Sigmoid colon (tissue), 4 donors: ENCODE measurements at regions not wholly inside any gene's neighbourhood (a gene's known extent, or its start where the extent isn't known, plus 50 kb on each side); places are given as distances from the start of the nearest gene placed in this dataset.

Experiments
- EP300 ChIP-seq, 4 donors: sonication (generic); formaldehyde crosslinking; IDR thresholded peaks; one replicate each; pipeline ENCODE4 v1.6.1; 2017; ENCODE audit warnings: antibody characterized with exemption in 4 of 4
- POLR2A ChIP-seq, 2 donors: fragments of 450-650 bp; IDR thresholded peaks; one replicate each; pipeline ENCODE4 v1.6.1; 2016; ENCODE audit warnings: antibody characterized with exemption in 2 of 2, mild to moderate bottlenecking in 2 of 2, moderate library complexity in 2 of 2
- POLR2AphosphoS5 ChIP-seq, 4 donors: sonication (generic); formaldehyde crosslinking; IDR thresholded peaks; one replicate each; pipeline ENCODE4 v1.6.1; 2017; ENCODE audit warnings: antibody characterized with exemption in 4 of 4
- TF ChIP-seq, protein P1 (sequence below), 4 experiments: fragments of 450-650 bp in 3 of 4; fragments of 200-600 bp in 1 of 4; IDR thresholded peaks; one replicate each; pipeline ENCODE4 v1.5.1; 2016 to 2019; ENCODE audit warnings: antibody characterized with exemption in 4 of 4, mild to moderate bottlenecking in 3 of 4, moderate library complexity in 2 of 4

DNA sequence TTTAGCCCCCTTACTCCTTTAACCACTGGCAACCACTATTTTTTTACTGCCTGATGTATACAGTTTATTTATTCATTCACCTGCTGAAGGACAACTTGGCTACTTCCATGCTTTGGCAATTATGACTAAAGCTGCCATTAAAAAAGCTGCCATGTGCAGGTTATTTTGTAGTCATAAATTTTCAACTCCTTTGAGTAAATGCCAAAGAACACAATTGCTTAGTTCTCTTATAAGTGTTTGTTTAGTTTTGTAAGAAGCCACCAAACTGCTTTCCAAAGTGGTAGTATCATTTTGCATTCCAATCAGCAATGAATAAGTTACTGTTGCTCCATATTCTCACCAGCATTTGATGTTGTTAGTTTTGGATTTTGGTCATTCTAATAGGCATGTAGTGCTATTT lies 1831.8 kb downstream of the PCDH7 start:
- TF ChIP-seq, protein P1, sequence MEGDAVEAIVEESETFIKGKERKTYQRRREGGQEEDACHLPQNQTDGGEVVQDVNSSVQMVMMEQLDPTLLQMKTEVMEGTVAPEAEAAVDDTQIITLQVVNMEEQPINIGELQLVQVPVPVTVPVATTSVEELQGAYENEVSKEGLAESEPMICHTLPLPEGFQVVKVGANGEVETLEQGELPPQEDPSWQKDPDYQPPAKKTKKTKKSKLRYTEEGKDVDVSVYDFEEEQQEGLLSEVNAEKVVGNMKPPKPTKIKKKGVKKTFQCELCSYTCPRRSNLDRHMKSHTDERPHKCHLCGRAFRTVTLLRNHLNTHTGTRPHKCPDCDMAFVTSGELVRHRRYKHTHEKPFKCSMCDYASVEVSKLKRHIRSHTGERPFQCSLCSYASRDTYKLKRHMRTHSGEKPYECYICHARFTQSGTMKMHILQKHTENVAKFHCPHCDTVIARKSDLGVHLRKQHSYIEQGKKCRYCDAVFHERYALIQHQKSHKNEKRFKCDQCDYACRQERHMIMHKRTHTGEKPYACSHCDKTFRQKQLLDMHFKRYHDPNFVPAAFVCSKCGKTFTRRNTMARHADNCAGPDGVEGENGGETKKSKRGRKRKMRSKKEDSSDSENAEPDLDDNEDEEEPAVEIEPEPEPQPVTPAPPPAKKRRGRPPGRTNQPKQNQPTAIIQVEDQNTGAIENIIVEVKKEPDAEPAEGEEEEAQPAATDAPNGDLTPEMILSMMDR (IDR thresholded peaks at IDR 0.05), result no peak
- TF ChIP-seq POLR2A (IDR thresholded peaks at IDR 0.05) (no peak), EP300 (IDR thresholded peaks at IDR 0.05) (no peak), POLR2AphosphoS5 (IDR thresholded peaks at IDR 0.05) (no peak)
